ENCODE measurements at regions not wholly inside any gene's neighbourhood (a gene's known extent, or its start where the extent isn't known, plus 50 kb on each side); places are given as distances from the start of the nearest gene placed in this dataset.

- Histone ChIP-seq H3K27ac (ENCODE audit: low read length) (no peak overlapping the region), H3K27me3 (ENCODE audit: control insufficient read depth, insufficient read depth, low read length) (no peaks in the 10 kb centered on the region), H3K9me3 (ENCODE audit: control insufficient read depth, insufficient read depth, low read length) (no peaks in the 10 kb centered on the region), H3K4me3 (ENCODE audit: low read length) (no peak overlapping the region), H3K4me1 (ENCODE audit: control insufficient read depth, insufficient read depth, low read length) (peaks cover 4% of the 10 kb centered on the region), H3K36me3 (ENCODE audit: control insufficient read depth, insufficient read depth, low read length) (no peaks in the 10 kb centered on the region)
- H3K4me1 Mint-ChIP-seq = no peaks in the 10 kb centered on the region
- H3K36me3 Mint-ChIP-seq = no peaks in the 10 kb centered on the region
- TF ChIP-seq, protein P1, sequence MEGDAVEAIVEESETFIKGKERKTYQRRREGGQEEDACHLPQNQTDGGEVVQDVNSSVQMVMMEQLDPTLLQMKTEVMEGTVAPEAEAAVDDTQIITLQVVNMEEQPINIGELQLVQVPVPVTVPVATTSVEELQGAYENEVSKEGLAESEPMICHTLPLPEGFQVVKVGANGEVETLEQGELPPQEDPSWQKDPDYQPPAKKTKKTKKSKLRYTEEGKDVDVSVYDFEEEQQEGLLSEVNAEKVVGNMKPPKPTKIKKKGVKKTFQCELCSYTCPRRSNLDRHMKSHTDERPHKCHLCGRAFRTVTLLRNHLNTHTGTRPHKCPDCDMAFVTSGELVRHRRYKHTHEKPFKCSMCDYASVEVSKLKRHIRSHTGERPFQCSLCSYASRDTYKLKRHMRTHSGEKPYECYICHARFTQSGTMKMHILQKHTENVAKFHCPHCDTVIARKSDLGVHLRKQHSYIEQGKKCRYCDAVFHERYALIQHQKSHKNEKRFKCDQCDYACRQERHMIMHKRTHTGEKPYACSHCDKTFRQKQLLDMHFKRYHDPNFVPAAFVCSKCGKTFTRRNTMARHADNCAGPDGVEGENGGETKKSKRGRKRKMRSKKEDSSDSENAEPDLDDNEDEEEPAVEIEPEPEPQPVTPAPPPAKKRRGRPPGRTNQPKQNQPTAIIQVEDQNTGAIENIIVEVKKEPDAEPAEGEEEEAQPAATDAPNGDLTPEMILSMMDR (IDR thresholded peaks at IDR 0.05) = no peak
- H3K4me3 Mint-ChIP-seq = no peak overlapping the region
- no peak for DNase-seq
- 94% methylated on average over 7 of the region's 7 CpGs for WGBS (ENCODE audit: insufficient coverage)
- intact Hi-C loops (cut with micrococcal nuclease) = no loop called here
- ATAC-seq = no peak
- H3K9me3 Mint-ChIP-seq = no peaks in the 10 kb centered on the region
- H3K27ac Mint-ChIP-seq = no peak overlapping the region
- peaks cover 27 to 37% of the 10 kb centered on the region in 2 donors for H3K27me3 Mint-ChIP-seq (ENCODE audit: low read depth in 2 of 2)
Measured at GRCh38 chr19:33910922-33911321, 114.3 kb downstream of the KCTD15 start.

GRCh38 chr19:33914599-33914998 lies 117.9 kb downstream of the KCTD15 start:
- Mint-ChIP-seq H3K9me3 (no peaks in the 10 kb centered on the region), H3K27ac (no peak overlapping the region), H3K4me3 (no peak overlapping the region), H3K27me3 (ENCODE audit: low read depth in 2 of 2) (peaks cover 17 to 28% of the 10 kb centered on the region in 2 donors), H3K4me1 (no peaks in the 10 kb centered on the region), H3K36me3 (no peaks in the 10 kb centered on the region)
- no peak overlapping the region for H3K4me3 ChIP-seq (ENCODE audit: low read length)
- TF ChIP-seq, protein P1 (IDR thresholded peaks at IDR 0.05) = no peak
- intact Hi-C loops (cut with micrococcal nuclease) = no loop called here
- H3K27me3 ChIP-seq (ENCODE audit: control insufficient read depth, insufficient read depth, low read length) = no peaks in the 10 kb centered on the region
- WGBS (ENCODE audit: insufficient coverage) = 86% methylated on average over 9 of the region's 9 CpGs
- H3K36me3 ChIP-seq (ENCODE audit: control insufficient read depth, insufficient read depth, low read length) = no peaks in the 10 kb centered on the region
- no peaks in the 10 kb centered on the region for H3K4me1 ChIP-seq (ENCODE audit: control insufficient read depth, insufficient read depth, low read length)
- DNase-seq = no peak
- no peak overlapping the region for H3K27ac ChIP-seq (ENCODE audit: low read length)
- H3K9me3 ChIP-seq (ENCODE audit: control insufficient read depth, insufficient read depth, low read length) = no peaks in the 10 kb centered on the region
- peak in 1 of 3 donors; percentile 69 for ATAC-seq

DNA sequence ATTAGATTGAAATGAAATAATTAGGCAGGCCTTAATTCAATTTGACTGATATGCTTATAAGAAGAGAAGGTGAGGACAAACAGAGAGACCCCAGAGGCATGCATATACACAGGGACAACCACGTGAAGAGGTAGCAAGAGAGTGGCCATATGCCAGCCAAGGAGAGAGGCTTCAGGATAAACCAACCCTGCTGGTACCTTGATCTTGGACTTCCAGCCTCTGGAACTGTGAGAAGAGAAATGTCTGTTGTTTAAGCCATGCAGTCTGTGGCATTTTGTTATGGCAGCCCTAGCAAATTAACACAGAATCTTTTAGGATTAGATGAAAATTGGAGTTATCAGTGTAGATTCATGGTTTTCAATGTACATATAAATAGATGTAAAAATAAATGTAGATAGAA lies 120.1 kb downstream of the KCTD15 start:
- H3K4me1 Mint-ChIP-seq = no peaks in the 10 kb centered on the region
- Histone ChIP-seq H3K27me3 (ENCODE audit: control insufficient read depth, insufficient read depth, low read length) (no peaks in the 10 kb centered on the region), H3K4me3 (ENCODE audit: low read length) (no peak overlapping the region), H3K27ac (ENCODE audit: low read length) (no peak overlapping the region), H3K36me3 (ENCODE audit: control insufficient read depth, insufficient read depth, low read length) (no peaks in the 10 kb centered on the region), H3K4me1 (ENCODE audit: control insufficient read depth, insufficient read depth, low read length) (no peaks in the 10 kb centered on the region), H3K9me3 (ENCODE audit: control insufficient read depth, insufficient read depth, low read length) (no peaks in the 10 kb centered on the region)
- peaks cover 23 to 28% of the 10 kb centered on the region in 2 donors for H3K27me3 Mint-ChIP-seq (ENCODE audit: low read depth in 2 of 2)
- no peak overlapping the region for H3K4me3 Mint-ChIP-seq
- 94% methylated on average over 1 of the region's 1 CpG for WGBS (ENCODE audit: insufficient coverage)
- no peaks in the 10 kb centered on the region for H3K36me3 Mint-ChIP-seq
- no peaks in the 10 kb centered on the region for H3K9me3 Mint-ChIP-seq
- TF ChIP-seq, protein P1 (IDR thresholded peaks at IDR 0.05) = no peak
- ATAC-seq (no peak), DNase-seq (no peak)
- no peak overlapping the region for H3K27ac Mint-ChIP-seq
- intact Hi-C loops (cut with micrococcal nuclease) = no loop called here

GRCh38 chr19:33919291-33919690 lies 122.6 kb downstream of the KCTD15 start:
- no peak for ATAC-seq

More at GRCh38 chr19:33919291-33919690, 122.6 kb downstream of the KCTD15 start:
- H3K9me3 Mint-ChIP-seq = no peaks in the 10 kb centered on the region
- WGBS (ENCODE audit: insufficient coverage) = 90% methylated on average over 1 of the region's 1 CpG
- TF ChIP-seq, protein P1 (IDR thresholded peaks at IDR 0.05) = no peak
- no peak overlapping the region for H3K27ac ChIP-seq (ENCODE audit: low read length)
- no peaks in the 10 kb centered on the region for H3K4me1 Mint-ChIP-seq
- H3K9me3 ChIP-seq (ENCODE audit: control insufficient read depth, insufficient read depth, low read length) = no peaks in the 10 kb centered on the region
- H3K27me3 ChIP-seq (ENCODE audit: control insufficient read depth, insufficient read depth, low read length) = no peaks in the 10 kb centered on the region
- H3K36me3 ChIP-seq (ENCODE audit: control insufficient read depth, insufficient read depth, low read length) = no peaks in the 10 kb centered on the region
- peaks cover 15 to 28% of the 10 kb centered on the region in 2 donors for H3K27me3 Mint-ChIP-seq (ENCODE audit: low read depth in 2 of 2)
- H3K36me3 Mint-ChIP-seq = no peaks in the 10 kb centered on the region
- intact Hi-C loops (cut with micrococcal nuclease) = no loop called here
- no peak overlapping the region for H3K4me3 ChIP-seq (ENCODE audit: low read length)
- H3K27ac Mint-ChIP-seq = no peak overlapping the region
- H3K4me1 ChIP-seq (ENCODE audit: control insufficient read depth, insufficient read depth, low read length) = no peaks in the 10 kb centered on the region
- DNase-seq = no peak
- H3K4me3 Mint-ChIP-seq = no peak overlapping the region
